ENCODE measurements at regions not wholly inside any gene's neighbourhood (a gene's known extent, or its start where the extent isn't known, plus 50 kb on each side); places are given as distances from the start of the nearest gene placed in this dataset.

- H3K36me3 Mint-ChIP-seq (ENCODE audit: insufficient read depth, unreplicated experiment): no peaks in the 10 kb centered on the region
- peaks cover 4% of the 10 kb centered on the region for H3K9me3 Mint-ChIP-seq (ENCODE audit: unreplicated experiment)
- ChIA-PET POLR2A (no interaction called here), CTCF (no interaction called here)
- peaks cover 16% of the 10 kb centered on the region for H3K4me1 Mint-ChIP-seq (ENCODE audit: insufficient read depth, unreplicated experiment)
- intact Hi-C loops (cut with micrococcal nuclease): no loop called here
- peak overlapping the region; percentile 21 for H3K27ac Mint-ChIP-seq (ENCODE audit: low read depth, unreplicated experiment)
- H3K27me3 Mint-ChIP-seq (ENCODE audit: insufficient read depth, unreplicated experiment): peaks cover 3% of the 10 kb centered on the region
- no peak for TF ChIP-seq CTCF (IDR thresholded peaks at IDR 0.05; ENCODE audit: unreplicated experiment)
- no TSS peak for BruUV-seq (replicated peaks)
- H3K4me3 Mint-ChIP-seq (ENCODE audit: unreplicated experiment): no peak overlapping the region
- DNase-seq (ENCODE audit: unreplicated experiment): no peak
These were observed 78.2 kb upstream of the PGBD5 start for GRCh38 chr1:230504310-230504709.

- intact Hi-C loops (cut with micrococcal nuclease): no loop called here
- ChIA-PET POLR2A (interaction anchor here (1.5 kb wide), 1 partner anchor 25 kb away, joined by 7 read pairs; no protein-coding TSS in a partner anchor), CTCF (no interaction called here)
- no peak for TF ChIP-seq CTCF (IDR thresholded peaks at IDR 0.05; ENCODE audit: unreplicated experiment)
- peaks cover 9% of the 10 kb centered on the region for H3K27me3 Mint-ChIP-seq (ENCODE audit: insufficient read depth, unreplicated experiment)
- H3K27ac Mint-ChIP-seq (ENCODE audit: low read depth, unreplicated experiment): no peak overlapping the region
- no peak for DNase-seq (ENCODE audit: unreplicated experiment)
- no peaks in the 10 kb centered on the region for H3K36me3 Mint-ChIP-seq (ENCODE audit: insufficient read depth, unreplicated experiment)
- BruUV-seq (replicated peaks): no TSS peak
- peaks cover 15% of the 10 kb centered on the region for H3K4me1 Mint-ChIP-seq (ENCODE audit: insufficient read depth, unreplicated experiment)
- no peak overlapping the region for H3K4me3 Mint-ChIP-seq (ENCODE audit: unreplicated experiment)
- no peaks in the 10 kb centered on the region for H3K9me3 Mint-ChIP-seq (ENCODE audit: unreplicated experiment)
These were observed 77.6 kb upstream of the PGBD5 start for GRCh38 chr1:230503726-230504125.

- H3K27ac Mint-ChIP-seq (ENCODE audit: low read depth, unreplicated experiment): no peak overlapping the region
- H3K36me3 Mint-ChIP-seq (ENCODE audit: insufficient read depth, unreplicated experiment): no peaks in the 10 kb centered on the region
- ChIA-PET POLR2A (interaction anchor here (0.6 to 1.5 kb wide), 5 partner anchors 9 to 124 kb away, joined by 3 to 7 read pairs (median 4); no protein-coding TSS in a partner anchor), CTCF (no interaction called here)
- no TSS peak for BruUV-seq (replicated peaks)
- intact Hi-C loops (cut with micrococcal nuclease): no loop called here
- peaks cover 11% of the 10 kb centered on the region for H3K27me3 Mint-ChIP-seq (ENCODE audit: insufficient read depth, unreplicated experiment)
- H3K4me1 Mint-ChIP-seq (ENCODE audit: insufficient read depth, unreplicated experiment): peaks cover 15% of the 10 kb centered on the region
- no peak for TF ChIP-seq CTCF (IDR thresholded peaks at IDR 0.05; ENCODE audit: unreplicated experiment)
- H3K4me3 Mint-ChIP-seq (ENCODE audit: unreplicated experiment): no peak overlapping the region
- no peaks in the 10 kb centered on the region for H3K9me3 Mint-ChIP-seq (ENCODE audit: unreplicated experiment)
- no peak for DNase-seq (ENCODE audit: unreplicated experiment)
These were observed 76.9 kb upstream of the PGBD5 start for GRCh38 chr1:230502996-230503395.

GRCh38 chr1:230502306-230502705 lies 76.2 kb upstream of the PGBD5 start:
- CTCF ChIA-PET: interaction anchor here (1.3 kb wide), 1 partner anchor 31 kb away, joined by 3 read pairs; no protein-coding TSS in a partner anchor

More at GRCh38 chr1:230502306-230502705, 76.2 kb upstream of the PGBD5 start:
- no peak for DNase-seq (ENCODE audit: unreplicated experiment)
- TF ChIP-seq CTCF (IDR thresholded peaks at IDR 0.05; ENCODE audit: unreplicated experiment): no peak
- intact Hi-C loops (cut with micrococcal nuclease): no loop called here
- Mint-ChIP-seq H3K27me3 (ENCODE audit: insufficient read depth, unreplicated experiment) (peaks cover 17% of the 10 kb centered on the region), H3K4me1 (ENCODE audit: insufficient read depth, unreplicated experiment) (peaks cover 15% of the 10 kb centered on the region), H3K9me3 (ENCODE audit: unreplicated experiment) (no peaks in the 10 kb centered on the region), H3K27ac (ENCODE audit: low read depth, unreplicated experiment) (no peak overlapping the region), H3K36me3 (ENCODE audit: insufficient read depth, unreplicated experiment) (no peaks in the 10 kb centered on the region), H3K4me3 (ENCODE audit: unreplicated experiment) (no peak overlapping the region)
- POLR2A ChIA-PET: interaction anchor here (0.5 to 1.5 kb wide), 7 partner anchors 10 to 875 kb away, joined by 3 to 7 read pairs (median 3); no protein-coding TSS in a partner anchor
- no TSS peak for BruUV-seq (replicated peaks)

All from MCF 10A (cell line).